SK-N-SH (cell line): ENCODE measurements at regions not wholly inside any gene's neighbourhood (a gene's known extent, or its start where the extent isn't known, plus 50 kb on each side); places are given as distances from the start of the nearest gene placed in this dataset.
"Not testable (repeated sequence)": the region's sequence is repeated elsewhere in the genome, so short reads cannot be mapped to it uniquely, and the experiment has no call there.

ENCODE experiments used
- CTCF ChIP-seq: fragments of 200-600 bp; sonication (generic); IDR thresholded peaks from 2 replicates; pipeline ENCODE4 v1.6.1; 2017; ENCODE audit warnings: antibody characterized with exemption, mild to moderate bottlenecking, moderate library complexity
- GABPA ChIP-seq: IDR thresholded peaks from 2 replicates; pipeline ENCODE4 v1.4.0; 2012; ENCODE audit warnings: low read depth, mild to moderate bottlenecking
- NRF1 ChIP-seq: IDR thresholded peaks from 2 replicates; pipeline ENCODE4 v1.6.1; 2012; ENCODE audit warnings: low read depth, mild to moderate bottlenecking, low read length
- POLR2AphosphoS5 ChIP-seq: IDR thresholded peaks from 2 replicates; pipeline ENCODE4 v1.6.1; 2012; ENCODE audit warnings: low read depth, low read length

GRCh38 chr22:23437107-23437395 lies 143.0 kb downstream of the IGLL1 start:
- not testable (repeated sequence) for TF ChIP-seq CTCF, NRF1, POLR2AphosphoS5, GABPA
